ENCODE measurements at regions not wholly inside any gene's neighbourhood (a gene's known extent, or its start where the extent isn't known, plus 50 kb on each side); places are given as distances from the start of the nearest gene placed in this dataset.

GRCh38 chr2:128494307-128494639 lies 175.6 kb upstream of the HS6ST1 start:
- no peak for DNase-seq
- Mint-ChIP-seq H3K4me1 (ENCODE audit: low read depth) (no peaks in the 10 kb centered on the region), H3K27me3 (ENCODE audit: low read depth) (peaks cover 5% of the 10 kb centered on the region), H3K9me3 (no peaks in the 10 kb centered on the region), H3K36me3 (ENCODE audit: insufficient read depth) (no peaks in the 10 kb centered on the region), H3K4me3 (no peak overlapping the region)
- no peak for ATAC-seq

GRCh38 chr2:128494640-128495321 lies 176.1 kb upstream of the HS6ST1 start:
- DNase-seq, result no peak

GRCh38 chr2:128495996-128496547 lies 177.4 kb upstream of the HS6ST1 start:
- ATAC-seq (no peak), DNase-seq (no peak)
- Mint-ChIP-seq H3K27me3 (ENCODE audit: low read depth) (peaks cover 3% of the 10 kb centered on the region), H3K4me1 (ENCODE audit: low read depth) (no peaks in the 10 kb centered on the region), H3K9me3 (no peaks in the 10 kb centered on the region), H3K36me3 (ENCODE audit: insufficient read depth) (no peaks in the 10 kb centered on the region), H3K4me3 (no peak overlapping the region)

More at GRCh38 chr2:128494640-128495321, 176.1 kb upstream of the HS6ST1 start:
- no peaks in the 10 kb centered on the region for H3K4me1 Mint-ChIP-seq (ENCODE audit: low read depth)
- H3K36me3 Mint-ChIP-seq (ENCODE audit: insufficient read depth), result no peaks in the 10 kb centered on the region
- no peak overlapping the region for H3K4me3 Mint-ChIP-seq
- no peaks in the 10 kb centered on the region for H3K9me3 Mint-ChIP-seq
- peaks cover 6% of the 10 kb centered on the region for H3K27me3 Mint-ChIP-seq (ENCODE audit: low read depth)
- ATAC-seq, result no peak

- no peaks in the 10 kb centered on the region for H3K9me3 Mint-ChIP-seq
- DNase-seq (no peak), ATAC-seq (no peak)
- H3K4me3 Mint-ChIP-seq, result no peak overlapping the region
- H3K36me3 Mint-ChIP-seq (ENCODE audit: insufficient read depth), result no peaks in the 10 kb centered on the region
- H3K27me3 Mint-ChIP-seq (ENCODE audit: low read depth), result peaks cover 3% of the 10 kb centered on the region
- H3K4me1 Mint-ChIP-seq (ENCODE audit: low read depth), result no peaks in the 10 kb centered on the region
Observed at GRCh38 chr2:128496700-128497099, 178.0 kb upstream of the HS6ST1 start.

GRCh38 chr2:128497461-128497860 lies 178.8 kb upstream of the HS6ST1 start:
- Mint-ChIP-seq H3K36me3 (ENCODE audit: insufficient read depth) (no peaks in the 10 kb centered on the region), H3K27me3 (ENCODE audit: low read depth) (peaks cover 3% of the 10 kb centered on the region), H3K9me3 (no peaks in the 10 kb centered on the region), H3K4me1 (ENCODE audit: low read depth) (no peaks in the 10 kb centered on the region), H3K4me3 (no peak overlapping the region)
- ATAC-seq, result no peak
- DNase-seq, result no peak

GRCh38 chr2:128498086-128498485 lies 179.4 kb upstream of the HS6ST1 start:
- no peaks in the 10 kb centered on the region for H3K36me3 Mint-ChIP-seq (ENCODE audit: insufficient read depth)
- no peaks in the 10 kb centered on the region for H3K4me1 Mint-ChIP-seq (ENCODE audit: low read depth)
- DNase-seq (no peak), ATAC-seq (no peak)
- peaks cover 7% of the 10 kb centered on the region for H3K27me3 Mint-ChIP-seq (ENCODE audit: low read depth)
- H3K9me3 Mint-ChIP-seq, result no peaks in the 10 kb centered on the region
- no peak overlapping the region for H3K4me3 Mint-ChIP-seq

GRCh38 chr2:128498589-128498988 lies 179.9 kb upstream of the HS6ST1 start:
- Mint-ChIP-seq H3K4me1 (ENCODE audit: low read depth) (no peaks in the 10 kb centered on the region), H3K4me3 (no peak overlapping the region), H3K36me3 (ENCODE audit: insufficient read depth) (no peaks in the 10 kb centered on the region), H3K9me3 (no peaks in the 10 kb centered on the region), H3K27me3 (ENCODE audit: low read depth) (peaks cover 7% of the 10 kb centered on the region)
- ATAC-seq (no peak), DNase-seq (no peak)

- DNase-seq, result no peak
- Mint-ChIP-seq H3K4me3 (no peak overlapping the region), H3K36me3 (ENCODE audit: insufficient read depth) (no peaks in the 10 kb centered on the region), H3K27me3 (ENCODE audit: low read depth) (peaks cover 7% of the 10 kb centered on the region), H3K9me3 (no peaks in the 10 kb centered on the region), H3K4me1 (ENCODE audit: low read depth) (no peaks in the 10 kb centered on the region)
- ATAC-seq, result no peak
Observed at GRCh38 chr2:128499367-128500137, 180.9 kb upstream of the HS6ST1 start.

GRCh38 chr2:128500138-128500800 lies 181.6 kb upstream of the HS6ST1 start:
- H3K27me3 Mint-ChIP-seq (ENCODE audit: low read depth), result peaks cover 7% of the 10 kb centered on the region
- H3K36me3 Mint-ChIP-seq (ENCODE audit: insufficient read depth), result no peaks in the 10 kb centered on the region
- H3K4me3 Mint-ChIP-seq, result no peak overlapping the region
- DNase-seq, result no peak
- no peak for ATAC-seq
- H3K4me1 Mint-ChIP-seq (ENCODE audit: low read depth), result no peaks in the 10 kb centered on the region
- no peaks in the 10 kb centered on the region for H3K9me3 Mint-ChIP-seq

- no peaks in the 10 kb centered on the region for H3K36me3 Mint-ChIP-seq (ENCODE audit: insufficient read depth)
- no peak overlapping the region for H3K4me3 Mint-ChIP-seq
- DNase-seq (no peak), ATAC-seq (no peak)
- H3K9me3 Mint-ChIP-seq, result no peaks in the 10 kb centered on the region
- H3K27me3 Mint-ChIP-seq (ENCODE audit: low read depth), result peaks cover 7% of the 10 kb centered on the region
- H3K4me1 Mint-ChIP-seq (ENCODE audit: low read depth), result no peaks in the 10 kb centered on the region
Observed at GRCh38 chr2:128501006-128501690, 182.5 kb upstream of the HS6ST1 start.

GRCh38 chr2:128501700-128502099 lies 183.0 kb upstream of the HS6ST1 start:
- Mint-ChIP-seq H3K9me3 (no peaks in the 10 kb centered on the region), H3K27me3 (ENCODE audit: low read depth) (peaks cover 7% of the 10 kb centered on the region), H3K36me3 (ENCODE audit: insufficient read depth) (no peaks in the 10 kb centered on the region), H3K4me1 (ENCODE audit: low read depth) (no peaks in the 10 kb centered on the region), H3K4me3 (no peak overlapping the region)
- ATAC-seq (no peak), DNase-seq (no peak)

GRCh38 chr2:128502200-128502599 lies 183.5 kb upstream of the HS6ST1 start:
- ATAC-seq, result no peak
- H3K9me3 Mint-ChIP-seq, result no peaks in the 10 kb centered on the region
- DNase-seq, result no peak
- H3K36me3 Mint-ChIP-seq (ENCODE audit: insufficient read depth), result no peaks in the 10 kb centered on the region
- H3K4me3 Mint-ChIP-seq, result no peak overlapping the region
- no peaks in the 10 kb centered on the region for H3K4me1 Mint-ChIP-seq (ENCODE audit: low read depth)
- peaks cover 7% of the 10 kb centered on the region for H3K27me3 Mint-ChIP-seq (ENCODE audit: low read depth)

GRCh38 chr2:128502638-128503246 lies 184.1 kb upstream of the HS6ST1 start:
- H3K4me3 Mint-ChIP-seq, result no peak overlapping the region
- no peaks in the 10 kb centered on the region for H3K36me3 Mint-ChIP-seq (ENCODE audit: insufficient read depth)
- no peaks in the 10 kb centered on the region for H3K9me3 Mint-ChIP-seq
- no peak for ATAC-seq
- DNase-seq, result no peak
- no peaks in the 10 kb centered on the region for H3K4me1 Mint-ChIP-seq (ENCODE audit: low read depth)
- peaks cover 7% of the 10 kb centered on the region for H3K27me3 Mint-ChIP-seq (ENCODE audit: low read depth)

Measured in activated T-cell treated with anti-CD3 and anti-CD28 coated beads, Interleukin-2, amount 50 U/mL, for 4 hours (primary cell).